ENCODE measurements at regions not wholly inside any gene's neighbourhood (a gene's known extent, or its start where the extent isn't known, plus 50 kb on each side); places are given as distances from the start of the nearest gene placed in this dataset.
"Not testable (repeated sequence)": the region's sequence is repeated elsewhere in the genome, so short reads cannot be mapped to it uniquely, and the experiment has no call there.

- TF ChIP-seq ZFP3 (CRISPR knock-in tag; IDR thresholded peaks at IDR 0.05); ZNF565 (CRISPR knock-in tag; conservative IDR thresholded peaks at IDR 0.05; ENCODE audit: low read depth); ZFP30 (CRISPR knock-in tag; IDR thresholded peaks at IDR 0.05); TSHZ2 (CRISPR knock-in tag; IDR thresholded peaks at IDR 0.05); CSDC2 (CRISPR knock-in tag; IDR thresholded peaks at IDR 0.05); ARNTL (CRISPR knock-in tag; IDR thresholded peaks at IDR 0.05; ENCODE audit: borderline replicate concordance, low read depth); PATZ1 (CRISPR knock-in tag; IDR thresholded peaks at IDR 0.05; ENCODE audit: borderline replicate concordance); ZNF70 (CRISPR knock-in tag; IDR thresholded peaks at IDR 0.05); TCF4 (CRISPR knock-in tag; IDR thresholded peaks at IDR 0.05; ENCODE audit: borderline replicate concordance); ESRRG (CRISPR knock-in tag; IDR thresholded peaks at IDR 0.05): not testable (repeated sequence)
These were observed 624.7 kb upstream of the DEFB115 start for GRCh38 chr20:30632773-30633172.
